Activated CD8-positive, alpha-beta memory T cell treated with anti-CD3 and anti-CD28 coated beads, Interleukin-2, amount 10 ng/mL, durations not matched to agents 7 days and 5 days (primary cell): ENCODE measurements at regions not wholly inside any gene's neighbourhood (a gene's known extent, or its start where the extent isn't known, plus 50 kb on each side); places are given as distances from the start of the nearest gene placed in this dataset.

ENCODE experiments used
- ATAC-seq: fragments of 150-1000 bp; cut with Tn5 transposase; one replicate; pipeline ENCODE4 v1.10.0; 2021; ENCODE audit warnings: moderate library complexity
- CTCF ChIA-PET: fragments of 350-600 bp; sonication (Branson Sonifier 250); formaldehyde crosslinking; loops from one replicate; lab custom pipeline; 2021; ENCODE audit warnings: antibody characterized with exemption; lab: Charles Lee
- DNase-seq: peaks from one replicate; pipeline ENCODE4 v3.0.0-alpha.2; 2020
- H3K27ac Mint-ChIP-seq: one replicate; pipeline ENCODE4 v1.8.0; 2021; ENCODE audit warnings: mild to moderate bottlenecking, mixed read lengths
- H3K27me3 Mint-ChIP-seq: one replicate; pipeline ENCODE4 v1.8.0; 2021; ENCODE audit warnings: mixed read lengths
- H3K36me3 Mint-ChIP-seq: one replicate; pipeline ENCODE4 v1.8.0; 2021; ENCODE audit warnings: mild to moderate bottlenecking, mixed read lengths
- H3K4me1 Mint-ChIP-seq: one replicate; pipeline ENCODE4 v1.8.0; 2021; ENCODE audit warnings: mixed read lengths
- H3K4me3 Mint-ChIP-seq: one replicate; pipeline ENCODE4 v1.8.0; 2021; ENCODE audit warnings: mild to moderate bottlenecking, moderate library complexity, mixed read lengths
- H3K9me3 Mint-ChIP-seq: one replicate; pipeline ENCODE4 v1.8.0; 2022; ENCODE audit warnings: low read depth, mixed read lengths

- CTCF ChIA-PET, result no interaction called here
- ATAC-seq (no peak), DNase-seq (no peak)
- no peaks in the 10 kb centered on the region for H3K27me3 Mint-ChIP-seq
- peaks cover 3% of the 10 kb centered on the region for H3K9me3 Mint-ChIP-seq
- H3K4me3 Mint-ChIP-seq, result no peak overlapping the region
- H3K27ac Mint-ChIP-seq, result no peak overlapping the region
- peaks cover 6% of the 10 kb centered on the region for H3K4me1 Mint-ChIP-seq
- H3K36me3 Mint-ChIP-seq, result no peaks in the 10 kb centered on the region
Measured at GRCh38 chr2:195606179-195606578, 50.8 kb upstream of the SLC39A10 start.

GRCh38 chr2:195604706-195605105, 52.3 kb upstream of the SLC39A10 start:
- H3K4me1 Mint-ChIP-seq, result peaks cover 6% of the 10 kb centered on the region
- peaks cover 3% of the 10 kb centered on the region for H3K9me3 Mint-ChIP-seq
- H3K27ac Mint-ChIP-seq, result no peak overlapping the region
- H3K4me3 Mint-ChIP-seq, result no peak overlapping the region
- CTCF ChIA-PET, result interaction anchor here (0.7 kb wide), 1 partner anchor 12 kb away, joined by 3 read pairs; no protein-coding TSS in a partner anchor
- H3K27me3 Mint-ChIP-seq, result no peaks in the 10 kb centered on the region
- ATAC-seq (no peak), DNase-seq (no peak)
- no peaks in the 10 kb centered on the region for H3K36me3 Mint-ChIP-seq

- Mint-ChIP-seq H3K36me3 (no peaks in the 10 kb centered on the region), H3K9me3 (peaks cover 3% of the 10 kb centered on the region), H3K4me1 (peaks cover 3% of the 10 kb centered on the region), H3K27me3 (no peaks in the 10 kb centered on the region), H3K4me3 (no peak overlapping the region), H3K27ac (no peak overlapping the region)
- CTCF ChIA-PET, result interaction anchor here (0.7 to 1.0 kb wide), 2 partner anchors 9 to 11 kb away, joined by 3 read pairs; no protein-coding TSS in a partner anchor
- DNase-seq, result no peak
- ATAC-seq, result no peak
Measured at GRCh38 chr2:195603998-195604397, 53.0 kb upstream of the SLC39A10 start.

GRCh38 chr2:195603408-195603807, 53.6 kb upstream of the SLC39A10 start:
- no peak for DNase-seq
- no peaks in the 10 kb centered on the region for H3K27me3 Mint-ChIP-seq
- no peaks in the 10 kb centered on the region for H3K36me3 Mint-ChIP-seq
- peaks cover 3% of the 10 kb centered on the region for H3K9me3 Mint-ChIP-seq
- H3K4me1 Mint-ChIP-seq, result no peaks in the 10 kb centered on the region
- CTCF ChIA-PET, result interaction anchor here (1.0 kb wide), 1 partner anchor 9 kb away, joined by 3 read pairs; no protein-coding TSS in a partner anchor
- ATAC-seq, result no peak
- H3K27ac Mint-ChIP-seq, result no peak overlapping the region
- H3K4me3 Mint-ChIP-seq, result no peak overlapping the region

- H3K27ac Mint-ChIP-seq, result no peak overlapping the region
- no peaks in the 10 kb centered on the region for H3K27me3 Mint-ChIP-seq
- peaks cover 3% of the 10 kb centered on the region for H3K9me3 Mint-ChIP-seq
- CTCF ChIA-PET, result interaction anchor here (1.0 kb wide), 1 partner anchor 10 kb away, joined by 3 read pairs; no protein-coding TSS in a partner anchor
- no peak overlapping the region for H3K4me3 Mint-ChIP-seq
- H3K4me1 Mint-ChIP-seq, result no peaks in the 10 kb centered on the region
- ATAC-seq (no peak), DNase-seq (no peak)
- H3K36me3 Mint-ChIP-seq, result no peaks in the 10 kb centered on the region
Measured at GRCh38 chr2:195602687-195603086, 54.3 kb upstream of the SLC39A10 start.

GRCh38 chr2:195601361-195601760, 55.7 kb upstream of the SLC39A10 start:
- Mint-ChIP-seq H3K27ac (no peak overlapping the region), H3K4me1 (no peaks in the 10 kb centered on the region), H3K9me3 (peaks cover 3% of the 10 kb centered on the region), H3K36me3 (no peaks in the 10 kb centered on the region), H3K4me3 (no peak overlapping the region), H3K27me3 (no peaks in the 10 kb centered on the region)
- DNase-seq, result no peak
- CTCF ChIA-PET, result interaction anchor here (0.8 kb wide), 1 partner anchor 28 kb away, joined by 3 read pairs; no protein-coding TSS in a partner anchor
- no peak for ATAC-seq

- DNase-seq, result no peak
Measured at GRCh38 chr2:195600778-195601177, 56.2 kb upstream of the SLC39A10 start.

GRCh38 chr2:195596840-195597239, 60.2 kb upstream of the SLC39A10 start:
- H3K27ac Mint-ChIP-seq, result peak overlapping the region; percentile 12
- H3K4me1 Mint-ChIP-seq, result peaks cover 6% of the 10 kb centered on the region
- CTCF ChIA-PET, result interaction anchor here (1.2 to 1.3 kb wide), 2 partner anchors 63 to 98 kb away, joined by 3 to 5 read pairs; no protein-coding TSS in a partner anchor
- H3K36me3 Mint-ChIP-seq, result peaks cover 1% of the 10 kb centered on the region
- no peaks in the 10 kb centered on the region for H3K27me3 Mint-ChIP-seq
- ATAC-seq (no peak), DNase-seq (no peak)
- H3K4me3 Mint-ChIP-seq, result no peak overlapping the region
- H3K9me3 Mint-ChIP-seq, result peaks cover 1% of the 10 kb centered on the region

More at GRCh38 chr2:195600778-195601177, 56.2 kb upstream of the SLC39A10 start:
- Mint-ChIP-seq H3K4me1 (no peaks in the 10 kb centered on the region), H3K4me3 (no peak overlapping the region), H3K9me3 (peaks cover 3% of the 10 kb centered on the region), H3K27me3 (no peaks in the 10 kb centered on the region), H3K36me3 (no peaks in the 10 kb centered on the region), H3K27ac (no peak overlapping the region)
- ATAC-seq, result no peak
- CTCF ChIA-PET, result interaction anchor here (0.8 kb wide), 1 partner anchor 27 kb away, joined by 3 read pairs; no protein-coding TSS in a partner anchor

GRCh38 chr2:195595825-195596224, 61.2 kb upstream of the SLC39A10 start:
- peaks cover 1% of the 10 kb centered on the region for H3K9me3 Mint-ChIP-seq
- H3K27me3 Mint-ChIP-seq, result no peaks in the 10 kb centered on the region
- H3K36me3 Mint-ChIP-seq, result peaks cover 1% of the 10 kb centered on the region
- CTCF ChIA-PET, result interaction anchor here (1.0 kb wide), 1 partner anchor 19 kb away, joined by 3 read pairs; no protein-coding TSS in a partner anchor
- H3K4me3 Mint-ChIP-seq, result no peak overlapping the region
- H3K4me1 Mint-ChIP-seq, result peaks cover 6% of the 10 kb centered on the region
- H3K27ac Mint-ChIP-seq, result no peak overlapping the region
- DNase-seq (no peak), ATAC-seq (no peak)

GRCh38 chr2:195594919-195595694, 61.9 kb upstream of the SLC39A10 start:
- no peaks in the 10 kb centered on the region for H3K27me3 Mint-ChIP-seq
- CTCF ChIA-PET, result interaction anchor here (1.0 kb wide), 2 partner anchors 9 to 18 kb away, joined by 3 read pairs; no protein-coding TSS in a partner anchor
- ATAC-seq (no peak), DNase-seq (no peak)
- no peak overlapping the region for H3K27ac Mint-ChIP-seq
- peaks cover 6% of the 10 kb centered on the region for H3K4me1 Mint-ChIP-seq
- peaks cover 1% of the 10 kb centered on the region for H3K36me3 Mint-ChIP-seq
- H3K4me3 Mint-ChIP-seq, result no peak overlapping the region
- H3K9me3 Mint-ChIP-seq, result peaks cover 1% of the 10 kb centered on the region

- DNase-seq (no peak), ATAC-seq (no peak)
- CTCF ChIA-PET, result interaction anchor here (1.0 kb wide), 1 partner anchor 8 kb away, joined by 3 read pairs; no protein-coding TSS in a partner anchor
- Mint-ChIP-seq H3K4me1 (peaks cover 6% of the 10 kb centered on the region), H3K9me3 (peaks cover 1% of the 10 kb centered on the region), H3K4me3 (no peak overlapping the region), H3K27ac (no peak overlapping the region), H3K36me3 (peaks cover 1% of the 10 kb centered on the region), H3K27me3 (no peaks in the 10 kb centered on the region)
Measured at GRCh38 chr2:195594248-195594647, 62.8 kb upstream of the SLC39A10 start.

GRCh38 chr2:195592105-195592504, 64.9 kb upstream of the SLC39A10 start:
- H3K4me1 Mint-ChIP-seq, result peaks cover 6% of the 10 kb centered on the region
- H3K9me3 Mint-ChIP-seq, result peaks cover 1% of the 10 kb centered on the region
- DNase-seq, result no peak
- no peaks in the 10 kb centered on the region for H3K27me3 Mint-ChIP-seq
- H3K4me3 Mint-ChIP-seq, result no peak overlapping the region
- ATAC-seq, result no peak
- peaks cover 1% of the 10 kb centered on the region for H3K36me3 Mint-ChIP-seq
- CTCF ChIA-PET, result interaction anchor here (0.8 kb wide), 1 partner anchor 15 kb away, joined by 3 read pairs; no protein-coding TSS in a partner anchor
- no peak overlapping the region for H3K27ac Mint-ChIP-seq

GRCh38 chr2:195590861-195591205, 66.2 kb upstream of the SLC39A10 start:
- H3K36me3 Mint-ChIP-seq, result peaks cover 1% of the 10 kb centered on the region
- no peak for ATAC-seq
- peaks cover 6% of the 10 kb centered on the region for H3K4me1 Mint-ChIP-seq
- DNase-seq, result no peak
- CTCF ChIA-PET, result interaction anchor here (1.0 kb wide), 1 partner anchor 14 kb away, joined by 3 read pairs; no protein-coding TSS in a partner anchor
- no peak overlapping the region for H3K27ac Mint-ChIP-seq
- H3K4me3 Mint-ChIP-seq, result no peak overlapping the region
- peaks cover 1% of the 10 kb centered on the region for H3K9me3 Mint-ChIP-seq
- no peaks in the 10 kb centered on the region for H3K27me3 Mint-ChIP-seq
